ENCODE measurements at regions not wholly inside any gene's neighbourhood (a gene's known extent, or its start where the extent isn't known, plus 50 kb on each side); places are given as distances from the start of the nearest gene placed in this dataset.

DNA sequence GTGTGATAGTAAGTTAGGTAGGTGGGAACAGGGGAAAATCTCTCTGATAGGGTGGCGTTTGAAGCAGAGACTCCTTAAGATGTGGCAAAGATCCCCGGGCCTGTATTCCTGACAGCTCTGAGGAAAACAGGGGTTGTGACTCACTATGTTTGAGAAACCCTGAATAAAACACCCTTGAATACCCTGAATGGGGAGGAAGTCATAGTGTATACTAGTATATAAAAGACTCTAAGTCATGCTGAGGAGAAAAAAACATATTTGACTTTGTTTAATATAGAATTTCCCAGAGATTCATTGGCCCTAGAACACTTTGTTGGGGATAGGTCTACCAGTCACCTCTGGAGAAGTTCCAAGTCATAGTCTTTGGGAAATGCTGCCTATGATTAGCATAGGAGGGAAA, 590.9 kb downstream of the IRS1 start:
- peak; percentile 59 to 60 for DNase-seq (ENCODE audit: low read depth in 2 of 2)
- TF ChIP-seq, protein P1, sequence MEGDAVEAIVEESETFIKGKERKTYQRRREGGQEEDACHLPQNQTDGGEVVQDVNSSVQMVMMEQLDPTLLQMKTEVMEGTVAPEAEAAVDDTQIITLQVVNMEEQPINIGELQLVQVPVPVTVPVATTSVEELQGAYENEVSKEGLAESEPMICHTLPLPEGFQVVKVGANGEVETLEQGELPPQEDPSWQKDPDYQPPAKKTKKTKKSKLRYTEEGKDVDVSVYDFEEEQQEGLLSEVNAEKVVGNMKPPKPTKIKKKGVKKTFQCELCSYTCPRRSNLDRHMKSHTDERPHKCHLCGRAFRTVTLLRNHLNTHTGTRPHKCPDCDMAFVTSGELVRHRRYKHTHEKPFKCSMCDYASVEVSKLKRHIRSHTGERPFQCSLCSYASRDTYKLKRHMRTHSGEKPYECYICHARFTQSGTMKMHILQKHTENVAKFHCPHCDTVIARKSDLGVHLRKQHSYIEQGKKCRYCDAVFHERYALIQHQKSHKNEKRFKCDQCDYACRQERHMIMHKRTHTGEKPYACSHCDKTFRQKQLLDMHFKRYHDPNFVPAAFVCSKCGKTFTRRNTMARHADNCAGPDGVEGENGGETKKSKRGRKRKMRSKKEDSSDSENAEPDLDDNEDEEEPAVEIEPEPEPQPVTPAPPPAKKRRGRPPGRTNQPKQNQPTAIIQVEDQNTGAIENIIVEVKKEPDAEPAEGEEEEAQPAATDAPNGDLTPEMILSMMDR (conservative IDR thresholded peaks at IDR 0.05 in 1 of 2, IDR thresholded peaks at IDR 0.05 in 1 of 2; ENCODE audit: low read depth in 1 of 2, low read length in 2 of 2), result no peak

GRCh38 chr2:226207671-226208070, 591.9 kb downstream of the IRS1 start:
- no peaks in the 10 kb centered on the region for H3K79me2 ChIP-seq (ENCODE audit: control insufficient read depth, insufficient read depth, low read length)
- H3K9ac ChIP-seq (ENCODE audit: insufficient read depth, low read length), result no peak overlapping the region
- H3K4me1 ChIP-seq (ENCODE audit: control insufficient read depth, extremely low read depth, insufficient read depth, low read length), result no peaks in the 10 kb centered on the region
- TF ChIP-seq, protein P1 (conservative IDR thresholded peaks at IDR 0.05 in 1 of 2, IDR thresholded peaks at IDR 0.05 in 1 of 2; ENCODE audit: low read depth in 1 of 2, low read length in 2 of 2), result no peak
- no peak for TF ChIP-seq EZH2 (IDR thresholded peaks at IDR 0.05; ENCODE audit: low read length, missing control alignments)
- no peaks in the 10 kb centered on the region for H3K36me3 ChIP-seq (ENCODE audit: control insufficient read depth, insufficient read depth, low read length)
- no peaks in the 10 kb centered on the region for H3K9me3 ChIP-seq (ENCODE audit: control insufficient read depth, insufficient read depth, low read depth, low read length)
- no peak overlapping the region for H3K27ac ChIP-seq (ENCODE audit: insufficient read depth, low read length)
- no peak for DNase-seq (ENCODE audit: low read depth in 2 of 2)
- H4K20me1 ChIP-seq (ENCODE audit: control insufficient read depth, extremely low read depth, insufficient read depth, low read length), result no peaks in the 10 kb centered on the region
- no peaks in the 10 kb centered on the region for H3K27me3 ChIP-seq (ENCODE audit: control insufficient read depth, insufficient read depth, low read length)
- no peak overlapping the region for H3K4me2 ChIP-seq (ENCODE audit: extremely low read depth, insufficient read depth, low read length)
- H2AFZ ChIP-seq (ENCODE audit: low read length), result no peak overlapping the region
- no peak overlapping the region for H3K4me3 ChIP-seq (replicated peaks in 1 of 4; ENCODE audit: control extremely low read depth in 1 of 4, insufficient read depth in 1 of 4, low read depth in 3 of 4, low read length in 4 of 4)

More for the DNA sequence above, 590.9 kb downstream of the IRS1 start:
- Histone ChIP-seq H2AFZ (ENCODE audit: low read length) (peak overlapping the region; percentile 8), H3K9ac (ENCODE audit: insufficient read depth, low read length) (no peak overlapping the region), H3K36me3 (ENCODE audit: control insufficient read depth, insufficient read depth, low read length) (no peaks in the 10 kb centered on the region), H4K20me1 (ENCODE audit: control insufficient read depth, extremely low read depth, insufficient read depth, low read length) (no peaks in the 10 kb centered on the region), H3K9me3 (ENCODE audit: control insufficient read depth, insufficient read depth, low read depth, low read length) (no peaks in the 10 kb centered on the region), H3K4me3 (replicated peaks in 1 of 4; ENCODE audit: control extremely low read depth in 1 of 4, insufficient read depth in 1 of 4, low read depth in 3 of 4, low read length in 4 of 4) (no peak overlapping the region), H3K27me3 (ENCODE audit: control insufficient read depth, insufficient read depth, low read length) (no peaks in the 10 kb centered on the region), H3K27ac (ENCODE audit: insufficient read depth, low read length) (no peak overlapping the region), H3K4me1 (ENCODE audit: control insufficient read depth, extremely low read depth, insufficient read depth, low read length) (no peaks in the 10 kb centered on the region), H3K79me2 (ENCODE audit: control insufficient read depth, insufficient read depth, low read length) (no peaks in the 10 kb centered on the region), H3K4me2 (ENCODE audit: extremely low read depth, insufficient read depth, low read length) (no peak overlapping the region)

DNA sequence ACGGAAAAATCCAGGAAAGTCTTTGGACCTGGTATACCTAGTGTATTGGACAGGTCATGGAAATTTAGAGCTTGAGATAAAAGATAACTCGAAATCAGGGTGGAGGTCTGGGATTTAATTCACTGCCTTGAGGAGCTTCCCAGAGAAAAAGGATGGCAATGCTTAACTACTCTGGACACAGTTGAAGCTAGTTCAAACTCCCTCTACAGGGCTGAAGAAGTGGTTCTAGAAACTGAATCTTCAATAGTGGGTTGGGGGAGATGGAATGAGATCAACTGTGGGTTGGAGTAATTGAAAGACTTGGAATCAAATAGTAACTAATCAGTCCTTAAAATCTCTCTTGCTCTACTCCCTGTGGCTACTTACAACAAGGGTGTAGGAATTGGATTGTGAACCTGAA, 600.1 kb downstream of the IRS1 start:
- H3K9me3 ChIP-seq (ENCODE audit: control insufficient read depth, insufficient read depth, low read depth, low read length), result no peaks in the 10 kb centered on the region
- H3K4me1 ChIP-seq (ENCODE audit: control insufficient read depth, extremely low read depth, insufficient read depth, low read length), result no peaks in the 10 kb centered on the region
- no peak overlapping the region for H3K4me3 ChIP-seq (replicated peaks in 1 of 4; ENCODE audit: control extremely low read depth in 1 of 4, insufficient read depth in 1 of 4, low read depth in 3 of 4, low read length in 4 of 4)
- no peak overlapping the region for H3K27ac ChIP-seq (ENCODE audit: insufficient read depth, low read length)
- TF ChIP-seq EZH2 (IDR thresholded peaks at IDR 0.05; ENCODE audit: low read length, missing control alignments), result no peak
- TF ChIP-seq, protein P1 (conservative IDR thresholded peaks at IDR 0.05 in 1 of 2, IDR thresholded peaks at IDR 0.05 in 1 of 2; ENCODE audit: low read depth in 1 of 2, low read length in 2 of 2), result no peak
- no peaks in the 10 kb centered on the region for H3K27me3 ChIP-seq (ENCODE audit: control insufficient read depth, insufficient read depth, low read length)
- H3K4me2 ChIP-seq (ENCODE audit: extremely low read depth, insufficient read depth, low read length), result no peak overlapping the region
- H3K9ac ChIP-seq (ENCODE audit: insufficient read depth, low read length), result no peak overlapping the region
- no peaks in the 10 kb centered on the region for H3K36me3 ChIP-seq (ENCODE audit: control insufficient read depth, insufficient read depth, low read length)
- H3K79me2 ChIP-seq (ENCODE audit: control insufficient read depth, insufficient read depth, low read length), result no peaks in the 10 kb centered on the region
- no peak for DNase-seq (ENCODE audit: low read depth in 2 of 2)
- no peak overlapping the region for H2AFZ ChIP-seq (ENCODE audit: low read length)
- no peaks in the 10 kb centered on the region for H4K20me1 ChIP-seq (ENCODE audit: control insufficient read depth, extremely low read depth, insufficient read depth, low read length)
